Coronary artery (tissue), 2 donors: ENCODE measurements at regions not wholly inside any gene's neighbourhood (a gene's known extent, or its start where the extent isn't known, plus 50 kb on each side); places are given as distances from the start of the nearest gene placed in this dataset.

Experiments
- DNase-seq: peaks from one replicate; pipeline ENCODE4 v3.0.0-alpha.2; 2017; ENCODE audit warnings: low spot score
- H3K27ac ChIP-seq, 2 donors: fragments of 200-600 bp; sonication (generic); one replicate each; pipeline ENCODE4 v1.5.1; 2016 to 2019
- H3K4me3 ChIP-seq: fragments of 200-600 bp; sonication (generic); 2 replicates; pipeline ENCODE4 v1.5.1; 2016; ENCODE audit warnings: mild to moderate bottlenecking, moderate library complexity
- CTCF ChIP-seq: fragments of 200-600 bp; sonication (generic); IDR thresholded peaks from one replicate; pipeline ENCODE4 v1.5.1; 2019; ENCODE audit warnings: antibody characterized with exemption

DNA sequence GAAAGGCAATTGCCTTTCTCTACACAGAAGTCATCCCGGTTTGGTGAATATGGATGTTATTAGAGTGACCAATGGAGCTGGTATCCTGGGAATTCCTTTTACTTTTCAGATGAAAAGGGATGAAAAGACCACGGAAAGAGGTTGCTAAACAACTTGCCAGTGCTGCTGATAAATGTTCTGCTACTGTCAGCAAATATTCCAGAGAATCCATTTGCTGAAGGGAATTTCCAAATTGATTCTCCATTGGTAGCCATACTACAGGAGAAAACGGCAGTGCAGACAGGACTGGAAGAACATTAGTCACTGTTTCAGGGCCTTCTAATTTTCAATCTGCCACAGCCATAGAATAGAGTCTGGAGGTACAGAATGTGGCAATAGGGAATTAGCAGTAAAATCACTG is 451.5 kb downstream of the PCDH11X start:
- no peak for DNase-seq
- no peak overlapping the region for H3K4me3 ChIP-seq
- no peak overlapping the region for H3K27ac ChIP-seq
- no peak for TF ChIP-seq CTCF

- Histone ChIP-seq H3K27ac (no peak overlapping the region), H3K4me3 (no peak overlapping the region)
- DNase-seq: no peak
- no peak for TF ChIP-seq CTCF
These were observed 452.2 kb downstream of the PCDH11X start for GRCh38 chrX:92231391-92231790.

DNA sequence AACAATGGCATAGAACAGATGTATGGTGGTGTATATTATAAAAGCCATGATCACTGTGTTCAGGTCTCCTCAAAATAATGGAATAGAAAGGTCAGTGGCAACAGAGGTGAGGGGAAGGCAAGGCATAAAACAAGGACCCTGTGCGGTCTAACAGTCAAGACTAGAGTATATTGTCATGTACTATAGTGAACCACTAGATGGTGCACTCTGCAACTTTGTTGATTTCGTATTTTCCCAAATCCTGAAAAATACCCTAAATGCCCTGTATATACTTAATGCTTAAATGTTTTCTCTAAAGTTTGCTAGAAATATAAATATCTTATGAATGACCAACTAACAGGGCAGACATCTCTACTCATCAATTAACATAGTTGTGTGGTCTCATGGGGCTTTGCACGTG is 453.0 kb downstream of the PCDH11X start:
- no peak overlapping the region for H3K27ac ChIP-seq

GRCh38 chrX:92241249-92241648 is 462.1 kb downstream of the PCDH11X start:
- DNase-seq: no peak
- Histone ChIP-seq H3K4me3 (no peak overlapping the region), H3K27ac (no peak overlapping the region)
- no peak for TF ChIP-seq CTCF

More for the DNA sequence above, 453.0 kb downstream of the PCDH11X start:
- no peak for DNase-seq
- no peak overlapping the region for H3K4me3 ChIP-seq
- peak; percentile 23 for TF ChIP-seq CTCF

GRCh38 chrX:92247076-92247475 is 467.9 kb downstream of the PCDH11X start:
- no peak for DNase-seq
- no peak overlapping the region for H3K4me3 ChIP-seq
- no peak overlapping the region for H3K27ac ChIP-seq
- no peak for TF ChIP-seq CTCF

- no peak for TF ChIP-seq CTCF
- Histone ChIP-seq H3K4me3 (no peak overlapping the region), H3K27ac (no peak overlapping the region)
- DNase-seq: no peak
These were observed 469.9 kb downstream of the PCDH11X start for GRCh38 chrX:92249125-92249524.

GRCh38 chrX:92260102-92260501 is 480.9 kb downstream of the PCDH11X start:
- no peak overlapping the region for H3K4me3 ChIP-seq
- DNase-seq: no peak
- TF ChIP-seq CTCF: no peak
- no peak overlapping the region for H3K27ac ChIP-seq
